ENCODE measurements at regions not wholly inside any gene's neighbourhood (a gene's known extent, or its start where the extent isn't known, plus 50 kb on each side); places are given as distances from the start of the nearest gene placed in this dataset.
A peak's percentile ranks its signal among the peaks of the same experiment; 100 is the strongest.
"Not testable (repeated sequence)": the region's sequence is repeated elsewhere in the genome, so short reads cannot be mapped to it uniquely, and the experiment has no call there.

DNA sequence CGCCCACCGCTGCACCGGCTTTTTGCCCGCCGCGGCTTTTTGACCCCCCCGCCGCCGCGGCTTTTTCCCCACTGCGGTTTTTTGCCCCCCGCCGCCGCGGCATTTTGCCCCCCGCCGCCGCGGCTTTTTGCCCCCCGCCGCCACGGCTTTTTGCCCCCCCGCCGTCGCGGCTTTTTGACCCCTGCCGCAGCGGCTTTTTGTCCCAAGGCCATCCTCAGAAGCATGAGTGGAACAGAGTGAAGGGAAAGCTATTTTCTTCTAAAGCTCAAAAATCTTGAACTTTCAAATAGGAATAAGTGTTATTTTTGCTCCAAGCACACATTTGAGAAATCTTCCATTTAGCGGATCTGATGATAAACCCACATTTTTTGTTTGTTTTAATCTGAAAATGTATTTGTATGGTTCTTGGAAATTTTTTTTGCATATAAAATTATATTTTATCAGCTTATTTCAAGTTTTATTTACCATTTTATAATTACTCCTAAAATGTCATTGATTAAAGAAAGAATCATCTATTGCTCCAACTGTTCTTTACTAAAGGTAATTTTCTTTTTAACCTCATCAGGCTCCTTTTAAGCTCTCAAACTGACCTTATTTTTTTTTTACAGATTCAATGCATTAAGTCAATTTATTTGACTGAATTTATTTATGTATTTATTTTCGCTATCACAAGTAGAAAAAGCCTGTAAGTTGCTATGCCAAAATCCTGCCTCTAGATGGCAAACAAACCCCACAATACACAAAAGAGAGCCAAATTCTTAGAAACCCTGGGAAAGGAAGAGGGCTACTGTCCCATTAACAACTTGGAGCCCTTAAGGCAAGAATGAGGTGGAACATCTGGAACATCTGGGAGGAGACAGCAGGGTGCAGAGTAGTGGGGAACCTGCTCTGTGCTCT, 460.3 kb downstream of the ZNF33B start:
- TF ChIP-seq, protein P1, sequence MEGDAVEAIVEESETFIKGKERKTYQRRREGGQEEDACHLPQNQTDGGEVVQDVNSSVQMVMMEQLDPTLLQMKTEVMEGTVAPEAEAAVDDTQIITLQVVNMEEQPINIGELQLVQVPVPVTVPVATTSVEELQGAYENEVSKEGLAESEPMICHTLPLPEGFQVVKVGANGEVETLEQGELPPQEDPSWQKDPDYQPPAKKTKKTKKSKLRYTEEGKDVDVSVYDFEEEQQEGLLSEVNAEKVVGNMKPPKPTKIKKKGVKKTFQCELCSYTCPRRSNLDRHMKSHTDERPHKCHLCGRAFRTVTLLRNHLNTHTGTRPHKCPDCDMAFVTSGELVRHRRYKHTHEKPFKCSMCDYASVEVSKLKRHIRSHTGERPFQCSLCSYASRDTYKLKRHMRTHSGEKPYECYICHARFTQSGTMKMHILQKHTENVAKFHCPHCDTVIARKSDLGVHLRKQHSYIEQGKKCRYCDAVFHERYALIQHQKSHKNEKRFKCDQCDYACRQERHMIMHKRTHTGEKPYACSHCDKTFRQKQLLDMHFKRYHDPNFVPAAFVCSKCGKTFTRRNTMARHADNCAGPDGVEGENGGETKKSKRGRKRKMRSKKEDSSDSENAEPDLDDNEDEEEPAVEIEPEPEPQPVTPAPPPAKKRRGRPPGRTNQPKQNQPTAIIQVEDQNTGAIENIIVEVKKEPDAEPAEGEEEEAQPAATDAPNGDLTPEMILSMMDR (IDR thresholded peaks at IDR 0.05) = peak; percentile 57

DNA sequence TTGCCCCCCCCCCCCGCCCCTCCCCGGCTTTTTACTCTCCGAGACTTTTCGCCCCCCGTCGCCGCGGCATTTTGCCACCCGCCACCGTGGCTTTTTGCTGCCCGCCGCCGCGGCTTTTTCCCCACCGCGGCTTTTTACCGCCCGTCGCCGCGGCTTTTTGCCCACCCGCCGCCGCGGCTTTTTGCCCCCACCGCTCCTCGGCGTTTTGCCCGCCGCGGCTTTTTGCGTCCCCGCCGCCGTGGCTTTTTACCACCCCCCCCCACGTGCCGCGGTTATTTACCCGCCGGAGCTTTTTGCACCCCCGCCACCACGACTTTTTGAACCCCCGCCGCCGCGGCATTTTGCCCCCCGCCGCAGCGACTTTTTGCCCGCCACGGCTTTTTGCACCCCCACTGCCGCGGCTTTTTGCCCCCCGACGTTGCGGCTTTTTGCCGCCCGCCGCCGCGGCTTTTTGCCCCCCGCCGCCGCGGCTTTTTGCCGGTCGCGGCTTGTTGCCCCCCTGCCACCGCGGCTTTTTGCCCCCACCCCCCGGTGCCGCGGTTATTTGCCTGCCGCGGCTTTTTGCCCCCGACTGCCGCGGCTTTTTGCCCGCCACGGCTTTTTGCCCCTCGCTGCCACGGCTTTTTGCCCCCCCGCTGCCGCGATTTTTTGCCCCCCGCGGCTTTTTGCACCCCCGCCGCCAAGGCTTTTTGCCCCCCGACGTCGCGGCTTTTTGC, 461.1 kb downstream of the ZNF33B start:
- no peak overlapping the region for H3K27ac ChIP-seq
- no peak for TF ChIP-seq ZFX (IDR thresholded peaks at IDR 0.05; ENCODE audit: borderline replicate concordance)
- TF ChIP-seq, protein P1 (IDR thresholded peaks at IDR 0.05) = no peak

More for the DNA sequence above, 460.3 kb downstream of the ZNF33B start:
- not testable (repeated sequence) for H3K27ac ChIP-seq

DNA sequence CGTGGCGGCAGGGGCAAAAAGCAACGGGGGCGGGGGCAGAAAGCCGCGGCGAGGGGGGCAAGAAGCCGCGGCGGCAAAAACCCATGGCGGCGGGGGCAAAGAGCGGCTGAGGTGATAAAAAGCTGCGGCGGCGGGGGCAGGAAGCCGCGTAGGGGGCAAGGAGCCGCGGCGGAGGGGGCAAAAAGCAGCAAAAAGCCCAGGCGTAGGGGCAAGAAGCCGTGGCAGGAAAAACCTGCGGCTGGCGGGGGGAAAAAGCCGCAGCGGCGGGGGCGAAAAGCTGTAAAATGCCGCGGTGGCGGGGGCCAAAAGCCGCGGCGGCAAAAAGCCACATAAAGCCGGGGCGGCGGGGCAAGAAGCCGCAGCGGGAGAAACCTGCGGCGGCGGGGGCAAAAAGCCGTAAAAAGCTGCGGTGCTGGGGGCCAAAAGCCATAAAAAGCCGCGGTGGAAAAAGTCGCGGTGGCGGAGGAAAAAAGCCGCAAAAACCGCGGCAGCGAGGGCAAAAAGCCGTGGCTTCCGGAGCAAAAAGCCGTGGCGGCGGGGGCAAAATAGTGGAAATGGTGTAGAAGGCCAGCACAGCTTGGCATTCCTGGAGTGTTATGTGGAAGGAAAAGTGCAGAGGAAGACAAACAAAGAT, 487.8 kb downstream of the ZNF33B start:
- no peak for TF ChIP-seq ZFX (IDR thresholded peaks at IDR 0.05; ENCODE audit: borderline replicate concordance)
- TF ChIP-seq, protein P1 (IDR thresholded peaks at IDR 0.05) = no peak

DNA sequence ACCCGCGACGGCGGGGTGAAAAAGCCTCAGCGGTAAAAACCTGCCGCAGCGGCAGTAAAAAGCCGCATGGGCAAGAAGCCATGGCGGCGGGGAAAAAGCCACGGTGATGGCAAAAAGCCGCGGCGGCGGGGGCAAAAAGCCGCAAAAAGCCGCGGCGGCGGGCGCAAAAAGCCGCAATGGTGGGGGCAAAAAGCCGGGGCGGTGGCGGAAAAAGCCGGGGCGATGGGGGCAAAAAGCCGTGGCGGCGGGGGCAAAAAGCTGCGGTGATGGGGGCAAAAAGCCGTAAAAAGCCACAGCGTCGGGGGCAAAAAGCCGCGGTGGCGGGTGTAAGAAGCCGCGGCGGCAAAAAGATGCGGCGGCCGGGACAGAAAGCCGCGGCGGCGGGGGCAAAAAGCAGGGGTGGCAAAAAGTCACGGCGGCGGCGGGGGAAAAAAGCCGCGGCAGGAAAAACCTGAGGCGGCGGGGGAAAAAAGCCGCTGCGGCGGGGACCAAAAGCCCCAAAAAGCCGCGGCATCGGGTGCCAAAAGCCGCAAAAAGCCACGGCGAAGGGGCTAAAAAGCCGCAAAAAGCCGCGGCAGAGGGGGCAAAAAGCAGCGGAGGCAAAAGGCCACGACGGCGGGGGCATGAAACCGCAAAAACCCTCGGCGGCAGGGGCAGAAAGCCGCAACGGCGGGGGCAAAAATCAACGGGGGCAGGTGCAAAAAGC, 488.5 kb downstream of the ZNF33B start:
- TF ChIP-seq ZFX (IDR thresholded peaks at IDR 0.05; ENCODE audit: borderline replicate concordance) = no peak
- TF ChIP-seq, protein P1 (IDR thresholded peaks at IDR 0.05) = no peak
- H3K27ac ChIP-seq = no peak overlapping the region

More for the DNA sequence above, 487.8 kb downstream of the ZNF33B start:
- H3K27ac ChIP-seq = no peak overlapping the region

DNA sequence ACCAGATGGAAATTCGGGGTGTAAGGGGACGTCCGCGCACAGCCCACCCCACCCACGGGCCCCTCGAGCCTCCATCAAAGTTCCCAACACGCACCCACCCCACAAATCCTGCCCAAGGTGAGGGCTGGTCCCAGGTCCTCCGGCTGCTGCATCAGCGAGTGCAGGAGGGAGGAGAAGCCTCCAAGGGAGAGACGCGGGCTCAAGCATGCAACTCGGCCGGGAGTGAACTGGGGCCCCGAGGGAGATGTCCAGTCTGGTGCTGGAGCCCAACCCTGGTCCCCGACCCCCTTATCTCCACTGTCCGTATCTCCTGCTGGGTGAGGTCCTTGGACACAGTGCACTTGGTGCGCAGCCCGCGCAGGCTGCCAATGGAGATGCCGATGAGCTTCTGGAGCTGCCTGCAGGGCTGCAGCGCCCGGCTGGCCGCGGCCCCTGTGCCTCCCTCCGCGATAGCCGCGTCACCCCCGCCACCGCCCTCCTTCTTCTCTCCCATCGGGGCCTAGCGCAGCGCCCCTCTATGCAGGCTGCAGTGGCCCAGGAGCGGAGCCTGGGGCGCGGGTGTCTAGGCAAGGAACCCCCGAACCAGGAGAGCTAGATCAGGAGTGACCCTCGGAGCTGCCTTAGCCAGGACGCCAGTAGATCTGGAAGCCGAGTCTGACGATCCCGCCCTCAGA, 489.2 kb downstream of the ZNF33B start:
- H3K27ac ChIP-seq = no peak overlapping the region
- TF ChIP-seq, protein P1 (IDR thresholded peaks at IDR 0.05) = no peak
- TF ChIP-seq ZFX (IDR thresholded peaks at IDR 0.05; ENCODE audit: borderline replicate concordance) = no peak

DNA sequence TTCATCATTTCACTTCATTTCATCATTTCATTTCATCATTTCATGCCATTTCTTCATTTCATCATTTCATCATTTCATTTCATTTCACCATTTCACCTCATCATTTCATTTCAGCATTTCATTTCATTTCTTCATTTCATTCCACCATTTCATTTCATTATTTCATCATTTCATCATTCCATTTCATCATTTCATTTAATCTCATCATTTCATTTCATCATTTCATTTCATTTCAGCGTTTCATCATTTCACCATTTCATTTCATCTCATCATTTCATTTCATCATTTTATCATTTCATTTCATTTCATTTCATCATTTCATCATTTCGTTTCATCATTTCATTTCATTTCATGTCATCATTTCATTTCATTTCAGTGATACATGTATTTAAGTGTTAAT, 492.2 kb downstream of the ZNF33B start:
- H3K27ac ChIP-seq = not testable (repeated sequence)

DNA sequence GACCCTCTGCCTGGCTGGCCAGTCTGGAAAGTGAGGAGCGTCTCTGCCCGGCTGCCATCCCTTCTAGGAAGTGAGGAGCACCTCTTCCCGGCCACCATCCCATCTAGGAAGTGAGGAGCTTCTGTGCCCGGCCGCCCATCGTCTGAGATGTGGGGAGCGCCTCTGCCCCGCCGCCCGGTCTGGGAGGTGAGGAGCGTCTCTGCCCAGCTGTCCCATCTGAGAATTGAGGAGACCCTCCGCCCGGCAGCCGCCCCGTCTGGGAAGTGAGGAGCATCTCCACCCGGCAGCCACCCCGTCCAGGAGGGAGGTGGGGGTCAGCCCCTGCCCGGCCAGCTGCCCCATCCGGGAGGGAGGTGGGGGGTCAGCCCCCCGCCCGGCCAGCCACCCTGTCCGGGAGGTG, 500.3 kb downstream of the ZNF33B start:
- not testable (repeated sequence) for H3K27ac ChIP-seq
